HG03521 (cell line): ENCODE measurements at regions not wholly inside any gene's neighbourhood (a gene's known extent, or its start where the extent isn't known, plus 50 kb on each side); places are given as distances from the start of the nearest gene placed in this dataset.

Experiments
- ATAC-seq: cut with Tn5 transposase; IDR thresholded peaks from one replicate; pipeline ENCODE4 v1.9.1; 2021; ENCODE audit warnings: mild to moderate bottlenecking, moderate library complexity; ENCODE audit not compliant: unreplicated experiment

DNA sequence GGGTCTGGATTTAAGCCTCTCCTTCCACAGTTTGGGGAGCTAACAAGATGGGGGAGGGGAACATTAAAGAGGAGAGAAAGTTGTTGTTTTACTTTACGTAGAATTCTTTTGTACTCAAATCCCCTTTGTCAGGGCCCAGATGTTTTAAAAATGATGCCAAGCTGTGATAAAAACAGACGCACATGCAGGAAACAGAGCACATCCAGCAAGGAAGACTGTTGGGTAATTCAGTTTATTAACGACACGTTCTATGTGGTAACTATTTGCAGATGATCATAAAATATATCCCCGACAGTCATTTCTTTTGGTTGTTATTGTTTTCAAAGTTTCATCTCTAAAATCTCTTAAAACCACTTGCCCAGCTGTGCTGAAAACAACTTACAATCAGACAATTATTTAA, 307.0 kb upstream of the PRDM1 start:
- no peak for ATAC-seq

DNA sequence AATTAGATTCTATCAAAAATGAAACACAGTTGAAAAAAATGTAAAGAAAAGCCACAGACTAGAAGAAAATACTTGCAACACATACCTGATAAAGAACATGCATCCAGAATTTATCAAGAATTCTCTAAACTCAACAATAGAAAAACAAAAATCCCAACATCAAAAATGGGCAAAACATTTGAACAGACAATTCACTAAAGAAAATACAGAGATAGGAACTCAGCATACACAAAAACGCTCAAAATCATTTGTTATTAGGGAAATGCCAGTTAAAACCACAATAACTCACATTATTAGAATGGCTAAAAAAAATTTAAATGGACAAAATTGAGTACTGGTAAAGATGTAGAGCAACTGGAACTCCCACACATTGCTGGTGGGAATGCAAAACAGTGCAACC, 311.0 kb upstream of the PRDM1 start:
- no peak for ATAC-seq

DNA sequence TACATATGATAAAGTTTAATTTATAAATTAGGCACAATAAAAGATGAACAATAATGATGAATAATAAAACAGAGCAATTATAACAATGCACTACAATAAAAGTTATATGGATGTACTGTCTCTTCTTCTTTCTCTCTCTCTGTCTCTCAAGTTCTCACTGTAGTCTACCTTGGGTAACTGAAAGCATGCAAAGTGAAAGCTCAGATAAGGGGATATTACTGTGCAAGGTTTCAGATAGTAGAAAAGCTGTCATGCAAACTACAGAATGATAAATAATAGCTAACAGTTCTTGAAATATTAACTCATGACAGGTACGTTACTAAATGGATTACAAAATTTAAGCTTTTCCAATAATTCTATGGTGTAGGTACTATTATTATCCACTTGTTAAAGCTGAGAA, 311.9 kb upstream of the PRDM1 start:
- peak; percentile 67 for ATAC-seq

DNA sequence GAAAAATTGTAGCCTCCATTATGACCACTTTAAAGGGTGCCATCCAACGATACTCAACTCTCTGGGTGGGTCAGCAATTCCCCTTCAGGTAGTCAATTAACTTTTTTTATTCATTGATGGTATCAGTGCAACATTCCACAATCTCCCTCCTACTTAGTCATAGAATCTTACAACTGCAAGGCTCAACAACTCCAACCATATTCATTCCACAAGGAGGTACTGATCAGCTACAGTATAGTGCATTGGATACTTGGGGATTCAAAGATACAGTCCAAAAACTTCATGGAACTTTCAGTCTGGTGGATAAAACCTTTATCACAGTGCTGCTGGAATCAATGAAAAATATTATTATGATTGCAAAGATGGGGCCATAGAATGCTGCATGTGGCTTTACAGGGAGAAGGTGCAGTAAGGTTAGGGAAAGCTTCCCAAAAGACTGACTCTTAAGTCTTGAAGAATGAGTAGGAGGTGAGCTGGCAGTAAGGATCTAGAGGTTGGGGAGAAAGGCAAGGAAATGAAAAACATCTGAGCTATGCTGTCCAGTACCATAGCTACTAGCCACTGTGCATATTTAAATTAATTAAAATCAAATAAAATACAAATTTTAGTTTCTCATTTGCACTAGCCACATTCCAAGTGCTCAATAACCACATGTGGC, 314.7 kb upstream of the PRDM1 start:
- ATAC-seq = no peak

DNA sequence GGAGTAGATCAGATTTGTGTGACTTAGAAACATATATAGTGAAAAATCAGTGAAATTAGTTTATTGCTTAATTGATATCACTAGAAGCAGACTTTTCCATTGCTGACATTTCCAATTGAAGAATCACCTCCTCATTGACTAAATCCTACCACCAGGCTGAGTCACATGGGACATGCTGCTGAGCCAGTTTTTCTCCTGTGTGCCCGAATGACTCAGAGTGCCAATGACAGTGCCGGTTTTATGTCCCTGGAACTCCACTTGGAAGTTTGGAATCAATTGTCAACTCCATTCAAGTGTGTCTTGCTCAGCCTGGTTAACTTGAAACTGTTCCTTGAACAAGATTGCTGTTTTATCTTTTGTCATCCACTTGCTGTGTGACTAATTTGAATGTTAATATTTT, 316.1 kb upstream of the PRDM1 start:
- ATAC-seq = no peak

DNA sequence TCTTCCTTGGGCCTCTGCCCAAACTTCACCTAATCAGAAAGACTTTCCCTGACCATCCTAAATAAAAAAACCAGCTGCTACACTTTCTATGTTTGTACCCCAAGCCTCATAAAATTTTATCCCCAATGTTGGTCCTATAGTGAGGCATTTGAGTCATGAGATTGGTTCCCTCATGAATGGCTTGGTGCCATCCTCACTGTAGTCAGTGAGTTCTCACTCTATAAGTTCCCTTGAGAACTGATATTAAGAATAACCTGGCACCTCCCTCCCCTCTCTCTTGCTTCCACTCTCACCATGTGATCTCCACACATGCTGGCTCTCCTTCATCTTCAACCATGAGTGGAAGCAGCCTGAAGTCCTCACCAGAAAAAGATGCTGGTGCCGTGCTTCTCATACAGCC, 316.9 kb upstream of the PRDM1 start:
- ATAC-seq = no peak

DNA sequence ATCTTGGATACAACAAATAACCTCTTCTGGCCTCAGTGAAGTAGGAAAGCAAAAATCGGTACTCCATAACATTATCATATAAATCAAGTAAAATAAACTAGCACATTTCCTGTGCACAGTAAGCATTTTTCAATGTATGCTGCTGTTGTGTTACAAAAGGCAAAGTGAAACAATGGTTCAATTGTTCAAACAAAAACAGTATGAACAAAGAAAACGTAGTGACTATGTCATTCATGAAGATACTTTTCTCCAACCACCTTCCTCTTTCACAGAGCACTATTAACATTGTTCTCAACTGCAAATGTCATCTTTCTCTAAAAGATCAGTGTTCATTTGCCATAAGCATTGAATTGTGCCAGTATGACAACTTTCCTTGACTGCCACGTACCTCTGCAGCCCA, 318.6 kb upstream of the PRDM1 start:
- no peak for ATAC-seq

DNA sequence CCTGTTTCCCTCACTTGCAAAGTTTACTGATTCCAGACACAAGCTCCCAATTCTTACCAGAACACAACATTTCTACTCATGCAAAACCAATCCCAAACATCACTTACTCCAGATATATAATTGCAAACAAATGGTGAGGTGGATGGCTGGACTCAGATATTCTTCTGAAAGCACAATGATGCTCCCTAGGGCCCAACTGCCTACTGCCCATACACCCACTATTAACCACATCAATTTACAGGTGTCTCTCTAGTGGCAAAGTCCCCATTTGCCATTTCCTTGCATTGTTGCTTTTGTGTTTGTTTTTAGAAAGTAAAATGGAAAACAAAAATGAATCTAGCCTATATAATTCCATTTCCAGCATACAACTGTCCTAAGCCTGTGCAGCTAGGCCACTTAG, 320.9 kb upstream of the PRDM1 start:
- no peak for ATAC-seq

DNA sequence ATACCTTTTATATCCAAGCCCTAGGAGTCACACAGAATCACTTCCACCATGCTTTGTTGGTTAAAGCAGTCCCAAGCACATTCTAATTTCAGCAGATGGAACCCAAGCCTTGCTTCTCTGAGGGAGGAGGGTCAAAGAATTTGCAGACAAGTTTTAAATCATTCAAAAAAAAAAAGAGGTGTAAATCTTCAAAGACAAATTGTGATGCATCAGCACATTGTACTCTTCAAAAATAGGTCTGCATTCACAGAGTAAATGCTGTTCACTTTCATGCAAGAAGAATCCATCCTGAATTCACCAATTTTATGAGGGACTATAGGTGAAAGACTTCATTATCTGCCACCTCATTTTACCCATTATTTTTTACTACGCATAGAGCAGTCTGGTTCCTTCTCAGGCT, 321.8 kb upstream of the PRDM1 start:
- ATAC-seq = no peak

DNA sequence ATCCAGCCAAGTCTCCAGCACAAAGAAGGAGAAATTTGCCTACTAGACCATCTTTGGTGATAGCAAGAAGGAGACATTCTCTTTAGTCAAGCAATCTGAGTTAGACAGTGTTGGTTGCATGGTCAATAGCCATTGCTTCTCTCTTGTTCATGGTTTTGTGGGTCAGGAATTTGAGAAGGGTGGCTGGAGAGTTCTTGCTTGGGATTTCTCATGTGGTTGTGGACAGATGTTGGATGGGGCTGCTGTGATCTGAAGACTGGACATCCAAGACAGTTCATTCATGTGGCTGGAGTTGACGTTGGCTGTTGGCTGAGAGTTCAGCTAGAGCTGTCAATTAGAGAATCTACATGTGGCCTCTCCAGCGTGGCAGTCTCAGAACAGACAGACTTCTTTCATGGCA, 322.3 kb upstream of the PRDM1 start:
- no peak for ATAC-seq

DNA sequence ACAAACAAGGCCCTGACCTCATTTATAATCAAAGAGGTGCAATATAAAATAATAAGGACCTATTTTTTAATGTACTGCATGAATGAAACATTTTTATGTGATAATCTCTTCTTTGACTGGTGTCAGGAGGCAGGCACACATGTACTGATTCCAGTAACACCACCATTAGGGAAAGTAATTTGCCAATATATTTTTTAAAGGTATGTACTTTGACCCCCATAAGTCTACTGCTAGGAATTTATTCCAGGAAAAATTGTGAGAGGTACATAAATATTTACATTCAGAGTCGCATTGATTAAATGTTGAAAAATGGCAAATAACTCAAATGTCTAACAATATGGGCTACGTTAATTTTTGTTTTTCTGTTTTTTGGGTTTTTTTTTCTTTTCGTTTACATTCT, 325.4 kb upstream of the PRDM1 start:
- ATAC-seq = no peak

DNA sequence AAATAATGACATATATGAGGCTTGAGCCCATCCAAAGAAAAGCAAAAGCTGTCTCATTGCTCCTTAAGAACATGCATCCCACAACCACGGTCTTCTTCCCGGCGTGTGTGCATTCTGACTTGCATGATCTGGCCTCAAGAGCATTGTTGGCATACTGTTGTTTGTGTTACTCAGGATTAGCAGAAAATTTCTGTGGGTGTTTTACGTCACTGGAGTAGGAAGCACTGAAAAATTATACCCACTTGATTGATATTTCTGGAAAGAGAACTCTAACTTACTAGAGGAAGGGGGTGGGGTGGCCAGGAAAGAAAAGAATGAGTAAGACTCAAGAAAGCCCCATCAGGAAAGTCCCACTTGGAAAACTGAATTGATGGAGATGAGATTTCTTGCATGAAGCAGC, 326.2 kb upstream of the PRDM1 start:
- no peak for ATAC-seq

DNA sequence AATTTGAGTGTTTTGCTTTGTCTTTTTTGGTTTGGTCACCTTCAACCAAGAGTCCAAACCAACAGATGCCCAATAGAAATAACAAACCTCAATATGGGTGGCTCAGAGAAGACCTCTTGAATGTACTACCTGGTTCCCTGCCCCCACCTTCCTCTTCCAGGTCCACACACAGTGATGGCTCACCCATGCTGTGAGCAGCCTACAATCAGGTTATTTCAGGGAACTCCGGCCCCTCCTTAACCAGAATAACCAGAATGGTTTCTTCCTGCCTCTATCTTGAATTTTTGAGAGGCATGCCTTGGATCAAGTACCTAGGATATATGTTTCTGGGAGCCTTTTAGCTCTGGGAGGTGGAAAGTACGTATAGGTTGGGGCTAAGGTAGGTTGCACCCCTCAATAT, 327.1 kb upstream of the PRDM1 start:
- ATAC-seq = no peak

DNA sequence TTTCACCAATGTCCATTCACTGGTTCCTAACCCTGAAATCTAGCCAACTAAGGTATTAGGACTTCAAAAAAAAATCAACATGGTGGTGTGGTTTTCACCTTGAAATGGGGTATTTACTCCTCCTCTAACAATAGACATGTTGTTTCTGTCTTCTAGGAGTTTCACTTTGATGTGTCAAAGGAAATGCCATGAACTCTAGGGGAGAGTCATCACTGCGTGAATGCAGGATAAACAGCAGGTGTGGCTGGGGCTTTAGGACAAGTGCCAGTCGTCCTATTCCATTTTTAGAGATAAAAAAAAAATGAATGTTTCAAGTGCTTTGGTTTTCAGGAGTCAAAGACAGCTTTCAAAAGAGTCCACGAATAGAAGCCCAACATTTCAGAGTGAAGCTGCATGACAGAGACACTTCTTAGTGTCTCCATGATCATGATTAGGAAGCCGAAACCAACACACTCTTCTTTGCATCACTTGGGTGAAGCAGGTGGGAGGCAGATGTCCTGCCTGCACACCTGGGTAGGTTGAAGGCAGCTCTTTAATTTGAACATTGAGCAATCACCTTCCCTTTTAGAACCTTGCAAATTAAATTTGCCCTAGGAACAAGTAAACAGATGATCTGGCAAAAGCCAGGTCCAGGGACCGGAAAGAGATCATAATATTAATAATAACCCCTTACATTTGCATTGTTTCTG, 328.5 kb upstream of the PRDM1 start:
- peak; percentile 96 for ATAC-seq

DNA sequence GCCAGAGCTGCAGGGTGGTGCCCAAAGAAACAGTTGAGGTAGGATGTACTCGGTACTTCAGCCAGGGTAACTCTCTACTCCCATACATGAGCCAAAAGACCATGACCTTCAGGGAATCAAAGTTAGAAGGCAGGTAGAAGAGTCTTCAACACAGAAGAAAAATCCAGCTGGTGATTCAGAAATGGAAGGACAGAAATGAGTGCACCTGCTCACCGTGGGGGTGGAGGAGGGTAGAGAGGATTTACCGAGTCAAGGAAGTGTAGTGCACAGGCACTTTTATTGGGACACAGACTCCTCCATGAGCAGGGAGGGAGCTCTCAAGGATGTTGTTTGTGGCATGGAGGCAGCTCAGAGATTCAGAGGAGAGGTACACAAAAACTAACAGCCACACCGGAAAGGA, 330.3 kb upstream of the PRDM1 start:
- ATAC-seq = no peak

DNA sequence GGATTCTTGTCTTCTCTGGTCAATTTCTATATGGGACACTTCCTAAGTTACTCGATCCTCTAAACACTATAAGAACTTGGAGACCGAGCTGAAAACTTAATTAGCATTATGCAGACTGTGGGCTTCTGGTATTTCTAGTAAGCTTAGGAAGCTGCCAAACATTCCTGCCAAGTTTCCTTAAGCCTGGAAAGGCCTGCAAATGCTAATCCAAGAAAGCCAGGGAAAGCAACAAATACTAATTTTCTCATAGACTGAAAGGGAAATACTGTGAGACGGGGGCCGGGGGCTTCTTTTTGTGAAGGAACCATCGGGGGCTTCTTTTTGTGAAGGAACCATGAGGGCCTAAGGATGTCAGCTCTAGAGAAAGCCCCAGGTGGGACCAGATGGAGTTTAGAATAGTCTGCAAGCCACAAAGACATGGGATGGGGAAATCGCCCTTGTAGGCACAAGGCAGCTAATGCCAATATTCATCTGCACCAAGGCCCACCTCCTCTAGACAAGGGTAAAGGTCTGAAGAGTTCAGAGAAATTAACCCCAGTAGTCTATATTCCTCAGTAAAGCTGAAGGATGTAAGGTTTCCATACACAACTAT, 332.4 kb upstream of the PRDM1 start:
- ATAC-seq = no peak

DNA sequence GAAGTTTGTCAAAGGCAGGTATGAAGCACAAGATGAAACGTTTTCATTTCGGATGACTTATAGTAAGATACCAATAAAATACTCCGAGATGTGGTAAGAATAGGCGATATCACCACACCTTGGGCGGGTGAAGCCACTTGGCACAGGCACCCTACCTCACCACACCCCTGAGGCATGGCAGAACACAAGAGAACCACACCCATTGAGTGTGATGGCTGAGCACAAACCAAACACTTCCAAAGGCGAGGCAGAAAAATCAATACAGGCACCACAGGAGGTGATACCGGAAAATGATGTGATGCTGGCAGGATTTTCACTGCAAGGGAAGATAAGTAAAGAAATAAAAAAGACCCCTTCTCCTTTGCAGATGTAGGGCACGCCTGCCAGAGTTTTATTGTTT, 332.9 kb upstream of the PRDM1 start:
- no peak for ATAC-seq

DNA sequence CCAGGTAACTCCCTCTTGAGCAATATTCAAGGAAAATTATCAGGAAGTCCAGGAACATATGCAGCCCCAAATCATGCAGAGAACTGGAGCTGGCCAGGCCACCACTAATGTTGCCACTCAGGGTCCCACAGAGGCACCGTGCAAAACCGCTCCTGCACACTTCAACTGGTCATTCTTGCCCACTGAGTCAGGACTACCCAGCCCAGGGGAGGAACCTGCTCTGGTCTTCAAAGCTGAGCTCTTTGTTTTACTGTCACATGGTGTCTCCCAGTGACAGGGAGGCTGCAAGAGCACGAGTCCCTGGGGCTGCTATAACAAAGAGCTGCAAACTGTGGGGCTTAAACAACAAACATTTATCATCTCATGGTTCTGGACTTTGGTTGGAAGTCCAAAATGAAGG, 336.0 kb upstream of the PRDM1 start:
- no peak for ATAC-seq

DNA sequence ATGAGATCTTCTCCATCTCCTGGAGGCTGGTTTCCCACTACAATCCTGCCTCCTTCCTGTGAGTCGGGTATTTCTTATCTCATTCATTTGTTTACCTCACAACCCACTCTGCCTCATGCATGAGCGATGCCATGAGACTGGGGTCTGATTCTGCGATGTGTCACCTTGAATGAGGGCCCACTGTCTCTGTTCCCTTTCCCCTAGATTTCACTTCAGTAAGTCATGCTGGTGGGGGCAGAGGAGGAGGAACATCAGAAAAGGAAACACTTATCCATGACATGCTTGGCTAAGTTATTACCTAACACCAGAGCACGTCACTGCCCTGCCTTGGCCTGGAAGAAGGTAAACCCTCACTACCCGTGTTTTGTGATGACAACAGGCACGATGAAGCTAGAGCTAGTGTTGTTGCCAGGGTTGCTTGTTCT, 337.4 kb upstream of the PRDM1 start:
- ATAC-seq = no peak

DNA sequence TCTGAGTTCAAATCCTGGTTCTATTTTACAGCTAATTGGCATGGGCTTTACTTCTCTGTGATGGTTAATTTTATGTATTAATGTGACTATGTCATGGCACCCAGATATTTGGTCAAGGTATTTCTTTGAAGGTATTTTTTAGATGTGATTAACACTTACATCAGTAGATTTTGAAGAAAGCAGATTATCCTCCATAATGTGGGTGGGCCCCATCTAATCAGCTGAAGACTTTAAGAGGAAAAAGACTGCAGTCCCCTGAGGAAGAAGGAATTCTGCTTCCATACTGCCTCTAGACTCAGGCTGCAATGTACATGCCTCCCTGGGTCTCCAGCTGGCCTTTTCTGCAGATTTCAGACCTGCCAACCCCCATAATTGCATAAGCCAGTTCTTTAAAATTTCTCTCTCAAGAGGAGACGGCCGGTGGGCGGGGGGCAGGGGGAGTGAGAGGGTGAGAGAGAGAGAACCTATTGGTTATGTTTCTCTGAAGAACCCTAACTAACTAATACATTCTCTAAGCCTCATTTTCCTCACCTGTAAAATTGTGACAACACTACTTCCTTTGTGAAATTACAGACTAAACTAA, 338.2 kb upstream of the PRDM1 start:
- no peak for ATAC-seq

DNA sequence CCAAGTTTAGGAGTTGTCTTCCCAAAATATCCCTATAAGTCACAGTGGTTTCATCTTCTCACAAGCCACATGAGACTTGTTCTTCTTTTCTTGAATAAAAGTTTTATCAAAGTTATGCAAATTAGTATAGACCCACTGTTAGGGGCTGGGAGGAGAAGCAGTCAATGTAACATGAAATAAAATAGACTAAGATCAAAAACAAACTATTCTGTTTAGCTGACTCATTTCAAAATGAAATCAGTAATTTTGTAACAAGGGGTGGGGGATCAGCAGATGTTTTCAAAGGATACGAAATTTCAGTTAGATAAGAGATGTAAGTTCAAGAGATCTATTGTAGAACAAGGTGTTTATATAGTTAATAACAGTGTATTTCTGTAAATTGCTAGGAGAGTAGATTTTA, 339.6 kb upstream of the PRDM1 start:
- no peak for ATAC-seq

DNA sequence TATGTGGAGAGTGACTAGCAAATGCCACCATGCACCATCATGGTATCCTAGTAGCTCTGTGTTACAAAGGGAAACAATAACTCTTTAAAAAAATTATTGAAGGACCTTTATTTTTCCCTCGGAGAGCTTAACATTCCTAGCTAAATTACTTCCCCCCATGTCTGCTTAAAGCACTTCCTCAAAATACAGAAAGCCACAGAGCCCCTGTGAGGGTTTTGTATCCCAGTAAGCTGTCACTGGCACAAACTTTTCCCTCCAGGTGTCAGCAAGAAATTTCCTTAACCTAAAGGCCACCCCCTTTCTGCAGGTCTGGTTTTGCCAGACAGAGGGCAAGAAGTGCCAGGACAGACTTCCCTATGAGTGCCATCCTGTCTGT, 340.0 kb upstream of the PRDM1 start:
- ATAC-seq = no peak
